Stimulated activated CD8-positive, alpha-beta memory T cell treated with anti-CD3 and anti-CD28 coated beads, Interleukin-7, amount 100 ng/mL, for 1 hour (primary cell): ENCODE measurements at regions not wholly inside any gene's neighbourhood (a gene's known extent, or its start where the extent isn't known, plus 50 kb on each side); places are given as distances from the start of the nearest gene placed in this dataset.

Experiments
- DNase-seq, 2 donors: peaks; one replicate each; pipeline ENCODE4 v3.0.0-alpha.2; 2020; ENCODE audit warnings: low read depth in 2 of 2

GRCh38 chr10:9625304-9625703, 1392.4 kb upstream of the CELF2 start:
- no peak for DNase-seq

GRCh38 chr10:9634466-9634865, 1383.2 kb upstream of the CELF2 start:
- no peak for DNase-seq

DNA sequence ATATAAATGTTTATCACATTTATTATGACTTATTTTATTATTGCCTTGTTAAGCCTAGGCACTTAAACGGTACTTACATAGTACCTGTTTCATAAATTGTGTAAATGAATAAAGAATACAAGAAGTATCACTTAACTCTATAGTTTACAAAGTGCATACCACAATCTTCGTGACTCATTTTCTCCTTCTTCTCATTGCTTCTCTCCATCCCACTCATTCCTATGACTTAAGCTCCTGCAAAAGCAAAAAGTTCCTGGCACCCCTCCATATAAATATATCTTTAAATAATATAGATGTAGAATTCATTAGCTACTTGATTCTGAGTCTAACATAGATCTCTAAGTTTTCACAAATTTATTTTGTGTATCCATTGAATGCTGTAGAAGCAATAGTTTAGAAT, 1382.0 kb upstream of the CELF2 start:
- no peak for DNase-seq

DNA sequence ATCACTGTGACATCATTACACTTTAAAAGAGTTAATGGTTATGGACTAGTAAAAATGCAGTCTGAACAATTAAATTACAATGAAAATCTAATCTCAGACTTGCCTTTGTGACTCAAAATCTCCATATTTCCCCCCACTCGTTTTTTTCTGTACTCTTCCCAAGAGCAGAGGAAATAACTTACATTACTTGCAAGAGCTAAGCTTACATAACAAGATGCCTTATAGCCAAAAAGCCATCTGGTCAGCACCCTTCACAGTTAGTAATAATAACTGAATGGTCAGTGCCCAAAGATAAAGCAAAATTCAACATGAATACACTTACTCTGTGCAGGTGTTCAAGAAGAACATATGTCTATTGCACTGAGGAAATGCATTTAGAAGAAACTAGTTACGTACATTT, 1381.5 kb upstream of the CELF2 start:
- DNase-seq = no peak

- DNase-seq = no peak
These were observed 1373.9 kb upstream of the CELF2 start for GRCh38 chr10:9643782-9644181.

DNA sequence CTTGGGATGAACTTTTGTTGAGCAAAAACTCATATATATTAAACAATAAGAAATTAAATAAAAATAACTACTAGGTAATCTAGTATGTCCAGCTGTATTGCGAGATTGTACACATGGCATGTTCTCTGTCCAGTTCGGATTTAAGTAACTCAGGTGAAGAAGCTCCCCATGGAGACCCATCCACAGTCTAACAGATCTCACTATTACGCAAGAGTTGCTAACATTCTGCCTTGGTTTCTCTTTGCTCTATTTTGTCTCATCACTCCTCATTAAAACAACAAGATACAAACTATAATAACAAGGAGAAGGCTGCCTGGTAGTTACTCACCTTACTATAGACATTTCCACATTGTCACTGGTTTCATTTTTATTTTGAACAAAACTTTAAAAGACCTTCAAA, 1372.3 kb upstream of the CELF2 start:
- no peak for DNase-seq

DNA sequence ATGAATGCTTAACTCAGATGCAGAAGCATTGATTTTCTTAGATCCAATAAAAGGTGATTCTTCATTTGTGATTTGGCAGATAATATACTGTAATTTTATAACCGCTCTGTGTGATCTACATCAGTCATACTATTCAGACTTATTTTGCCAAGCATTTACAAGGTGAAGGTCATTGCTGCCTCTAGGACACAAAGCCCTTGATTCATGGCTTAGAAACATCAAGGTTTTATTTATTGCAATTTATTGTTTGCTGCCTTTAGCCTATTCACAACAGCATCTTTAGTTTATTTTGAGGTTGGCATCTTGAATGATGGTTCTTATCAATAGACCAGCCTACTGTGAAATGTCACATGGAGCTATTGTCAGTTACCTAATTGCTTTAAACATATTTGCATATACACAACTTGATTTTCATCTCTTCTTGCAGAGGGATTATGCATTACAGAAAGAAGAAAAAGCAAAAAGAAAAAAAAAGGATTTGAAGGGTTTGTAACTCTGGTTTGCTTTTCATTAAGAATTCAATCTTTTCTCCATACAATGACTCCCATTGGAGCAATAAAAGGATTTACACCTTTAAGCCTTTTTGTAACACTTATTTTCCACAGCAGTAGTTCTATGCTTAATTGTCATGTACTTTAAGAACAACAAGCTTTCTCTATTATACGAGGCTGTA, 1371.6 kb upstream of the CELF2 start:
- DNase-seq = no peak

GRCh38 chr10:9654261-9654660, 1363.4 kb upstream of the CELF2 start:
- DNase-seq = no peak

DNA sequence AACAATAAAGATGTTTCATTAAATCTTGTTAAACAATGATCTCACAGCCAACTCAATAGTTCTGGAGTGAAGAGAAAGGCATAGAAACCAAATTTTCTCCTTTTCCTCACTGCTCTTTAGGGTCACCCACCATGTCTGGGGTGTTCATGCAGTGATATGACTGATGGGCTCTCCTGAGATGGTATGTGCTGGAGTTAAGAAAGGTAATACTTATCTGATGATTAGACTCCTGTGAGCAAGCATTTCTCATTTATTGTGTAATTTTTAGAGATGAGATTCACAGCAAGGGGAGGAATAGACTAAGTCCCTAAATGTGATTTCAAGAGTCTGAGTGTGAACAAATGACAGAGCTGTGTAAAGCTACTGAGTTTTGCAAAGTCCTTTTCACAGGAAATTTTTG, 1361.3 kb upstream of the CELF2 start:
- no peak for DNase-seq

- DNase-seq = no peak
These were observed 1360.7 kb upstream of the CELF2 start for GRCh38 chr10:9656996-9657395.

GRCh38 chr10:9657530-9657929, 1360.1 kb upstream of the CELF2 start:
- no peak for DNase-seq

DNA sequence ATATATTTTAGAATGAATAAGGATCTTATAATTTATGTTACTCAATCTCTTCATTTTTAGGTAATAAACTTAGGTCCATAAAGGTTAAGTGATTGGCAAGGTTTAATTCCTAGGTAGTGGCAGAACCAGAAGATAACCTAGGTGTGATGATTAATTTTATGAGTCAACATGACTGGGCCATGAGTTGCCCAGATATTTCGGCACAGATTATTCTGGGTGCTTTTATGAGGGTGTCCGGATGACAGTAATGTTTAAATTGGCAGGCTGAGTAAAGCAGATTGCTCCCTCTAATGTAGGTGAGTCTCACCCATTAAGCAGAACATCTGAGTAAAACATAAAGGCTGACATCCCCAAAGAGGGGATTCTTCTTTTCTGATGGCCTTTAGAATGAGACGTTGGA, 1349.3 kb upstream of the CELF2 start:
- no peak for DNase-seq

- no peak for DNase-seq
These were observed 1346.8 kb upstream of the CELF2 start for GRCh38 chr10:9670911-9671310.

DNA sequence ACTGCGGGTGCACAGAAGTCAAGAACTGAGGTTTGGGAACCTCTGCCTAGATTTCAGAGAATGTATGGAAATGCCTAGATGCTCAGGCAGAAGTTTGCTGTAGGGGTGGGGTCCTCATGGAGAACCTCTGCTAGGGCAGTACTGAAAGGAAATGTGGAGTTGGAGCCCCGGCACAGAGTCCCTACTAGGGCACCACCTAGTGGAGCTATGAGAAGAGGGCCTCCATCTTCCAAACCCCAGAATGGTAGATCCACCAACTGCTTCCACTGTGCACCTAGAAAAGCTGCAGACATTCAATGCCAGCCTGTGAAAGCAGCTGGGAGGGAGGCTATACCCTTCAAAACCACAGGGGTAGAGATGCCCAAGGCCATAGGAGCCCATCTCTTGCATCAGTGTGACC, 1336.0 kb upstream of the CELF2 start:
- DNase-seq = no peak

DNA sequence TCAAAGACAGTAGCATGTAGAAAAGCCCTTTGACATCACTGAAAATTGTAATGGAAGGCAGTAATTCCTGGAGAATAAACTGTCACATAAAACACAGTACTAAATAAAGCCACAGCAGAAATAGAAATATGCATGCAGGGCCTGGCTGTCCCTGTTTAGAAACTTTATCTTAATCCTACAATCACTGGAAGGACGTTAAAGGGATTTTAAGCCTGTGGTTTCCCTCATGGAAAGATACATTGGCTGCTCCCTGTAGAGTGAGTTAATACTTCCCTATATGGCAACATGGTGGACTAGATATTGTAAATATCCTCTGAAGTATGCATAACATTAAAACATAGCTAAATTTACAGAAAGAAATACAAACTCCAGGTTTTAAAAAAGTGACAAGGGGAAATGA, 1334.9 kb upstream of the CELF2 start:
- DNase-seq = no peak

DNA sequence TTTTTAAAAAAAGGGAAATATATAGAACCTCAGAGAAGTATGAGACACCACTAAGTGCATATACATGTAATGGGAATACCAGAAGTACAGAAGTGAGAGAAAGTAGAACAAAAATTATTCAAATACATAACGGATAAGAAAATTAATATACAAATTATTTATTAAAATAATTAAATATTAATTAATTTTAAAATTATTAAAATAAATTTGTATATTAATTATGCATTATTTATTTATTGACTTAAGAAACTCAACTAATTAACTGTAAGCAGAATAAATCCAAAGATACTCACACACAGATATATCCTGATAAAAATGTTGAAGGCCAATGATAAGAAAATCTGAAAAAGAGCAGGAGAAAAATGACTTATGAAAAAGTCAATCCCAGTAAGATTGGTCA, 1333.5 kb upstream of the CELF2 start:
- DNase-seq = no peak

DNA sequence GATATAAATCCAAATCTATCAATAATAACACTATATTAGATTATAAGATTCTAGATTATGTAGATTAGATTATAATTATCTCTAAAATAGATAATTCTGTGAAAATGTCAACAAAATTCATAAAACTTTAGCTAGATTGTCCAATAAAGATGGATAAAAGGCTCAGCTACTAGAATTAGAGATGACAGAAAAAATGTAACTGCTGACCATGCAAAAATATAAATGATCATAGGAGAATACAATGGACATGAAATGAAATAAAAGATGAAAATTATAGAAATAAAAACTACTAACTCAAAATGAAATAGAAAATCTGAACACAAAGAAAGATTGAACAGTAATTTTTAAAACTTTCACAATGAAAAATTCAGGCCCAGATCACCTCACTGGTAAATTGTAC, 1332.1 kb upstream of the CELF2 start:
- DNase-seq = no peak

DNA sequence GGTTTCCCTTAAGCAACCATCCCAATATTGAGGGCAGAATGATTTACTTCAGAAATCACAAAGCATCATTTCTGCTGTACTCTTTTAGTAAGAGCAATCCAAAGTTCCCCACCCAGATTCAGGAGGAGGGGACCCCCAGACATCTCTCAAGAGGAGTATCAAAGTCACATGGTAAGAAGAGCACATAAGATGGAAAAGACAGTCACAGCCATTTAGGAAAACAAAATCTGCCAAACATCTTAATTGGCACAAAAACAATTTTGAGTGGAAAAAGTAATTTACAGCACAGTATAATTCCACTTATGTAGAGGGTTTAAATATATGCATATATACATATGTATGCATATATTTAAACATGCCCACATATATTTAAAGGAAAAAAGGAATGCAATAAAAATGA, 1329.0 kb upstream of the CELF2 start:
- DNase-seq = no peak

- DNase-seq = no peak
These were observed 1310.5 kb upstream of the CELF2 start for GRCh38 chr10:9707216-9707615.

DNA sequence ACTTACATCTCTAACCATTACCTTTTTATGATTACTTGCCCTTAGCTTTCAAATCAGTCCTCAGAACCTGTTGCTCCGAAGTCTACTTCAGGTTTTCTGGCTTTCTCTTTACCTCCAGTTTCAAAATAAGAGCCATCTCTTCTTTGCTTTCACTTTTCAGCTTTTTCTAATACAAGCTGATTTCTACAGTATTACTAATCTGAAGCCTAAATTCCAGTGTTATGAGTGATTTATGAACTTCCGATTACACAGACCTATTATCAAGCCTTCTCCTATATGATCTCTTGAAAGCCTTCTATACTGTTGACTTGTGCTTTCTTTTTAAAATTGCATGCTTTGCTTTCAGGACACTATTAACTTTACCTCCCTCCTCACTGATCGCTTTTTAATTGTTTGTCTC, 1307.8 kb upstream of the CELF2 start:
- no peak for DNase-seq

- no peak for DNase-seq
These were observed 1305.3 kb upstream of the CELF2 start for GRCh38 chr10:9712393-9712792.

GRCh38 chr10:9719246-9719645, 1298.4 kb upstream of the CELF2 start:
- DNase-seq = no peak

DNA sequence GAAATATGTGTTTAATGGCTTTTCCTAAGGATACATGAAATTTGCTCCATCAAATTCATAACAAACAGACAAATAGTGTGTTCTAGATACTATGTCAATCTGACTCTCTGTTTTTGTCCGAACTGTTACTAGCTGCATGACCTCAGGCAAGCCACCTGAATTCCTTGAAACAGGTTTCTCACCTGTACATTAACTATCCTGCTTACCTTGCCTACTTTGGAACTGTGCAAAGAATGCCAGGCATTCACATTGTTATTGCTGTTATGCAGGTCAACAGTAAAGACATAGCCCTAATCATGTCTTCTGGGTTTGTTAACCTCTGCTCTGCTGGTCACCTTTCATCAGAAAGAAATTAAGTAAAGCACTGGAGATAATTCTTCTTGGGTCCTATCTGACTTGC, 1283.9 kb upstream of the CELF2 start:
- DNase-seq = no peak

DNA sequence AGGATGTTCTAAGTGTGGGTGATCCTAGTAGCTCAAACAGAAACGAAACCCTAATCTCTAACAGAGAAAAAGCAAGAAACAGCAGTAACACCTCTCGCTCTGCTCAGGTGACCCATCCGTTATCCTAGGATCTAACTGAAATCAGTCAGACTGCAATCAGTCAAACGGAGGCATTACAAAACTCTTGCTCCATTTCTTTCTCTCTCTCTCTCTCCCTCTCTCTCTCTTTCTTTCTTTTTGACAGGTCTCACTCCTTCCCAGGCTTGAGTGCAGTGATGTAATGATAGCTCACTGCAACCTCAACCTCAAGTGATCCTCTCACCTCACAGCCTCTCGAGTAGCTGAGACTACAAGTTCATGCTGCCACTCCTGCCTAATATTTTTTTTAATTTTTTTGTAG, 1283.5 kb upstream of the CELF2 start:
- no peak for DNase-seq

DNA sequence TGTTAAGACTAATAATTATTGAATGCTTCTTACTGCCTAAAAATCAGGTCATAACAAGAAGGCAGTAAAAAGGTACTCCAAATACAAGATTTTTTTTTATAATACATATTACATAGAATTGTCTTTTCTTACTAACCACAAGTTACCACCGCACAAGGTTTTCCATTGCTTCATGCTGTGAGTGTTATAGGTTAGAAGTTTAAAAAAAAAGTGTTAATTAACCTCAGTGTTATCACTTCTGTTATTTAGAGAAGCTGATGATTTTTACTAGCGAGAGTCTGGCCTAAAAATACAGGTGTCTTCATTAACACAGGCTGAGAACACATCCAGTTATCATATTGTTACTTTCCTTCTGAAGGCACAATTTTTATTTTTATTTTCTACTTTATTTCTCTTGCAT, 1281.9 kb upstream of the CELF2 start:
- no peak for DNase-seq
